ENCODE measurements at regions not wholly inside any gene's neighbourhood (a gene's known extent, or its start where the extent isn't known, plus 50 kb on each side); places are given as distances from the start of the nearest gene placed in this dataset.

- Mint-ChIP-seq H3K4me1 (ENCODE audit: low read depth) (no peaks in the 10 kb centered on the region), H3K9me3 (ENCODE audit: low read depth) (peaks cover 17% of the 10 kb centered on the region)
These were observed 72.8 kb upstream of the KCNJ15 start for GRCh38 chr21:38183961-38184360.

DNA sequence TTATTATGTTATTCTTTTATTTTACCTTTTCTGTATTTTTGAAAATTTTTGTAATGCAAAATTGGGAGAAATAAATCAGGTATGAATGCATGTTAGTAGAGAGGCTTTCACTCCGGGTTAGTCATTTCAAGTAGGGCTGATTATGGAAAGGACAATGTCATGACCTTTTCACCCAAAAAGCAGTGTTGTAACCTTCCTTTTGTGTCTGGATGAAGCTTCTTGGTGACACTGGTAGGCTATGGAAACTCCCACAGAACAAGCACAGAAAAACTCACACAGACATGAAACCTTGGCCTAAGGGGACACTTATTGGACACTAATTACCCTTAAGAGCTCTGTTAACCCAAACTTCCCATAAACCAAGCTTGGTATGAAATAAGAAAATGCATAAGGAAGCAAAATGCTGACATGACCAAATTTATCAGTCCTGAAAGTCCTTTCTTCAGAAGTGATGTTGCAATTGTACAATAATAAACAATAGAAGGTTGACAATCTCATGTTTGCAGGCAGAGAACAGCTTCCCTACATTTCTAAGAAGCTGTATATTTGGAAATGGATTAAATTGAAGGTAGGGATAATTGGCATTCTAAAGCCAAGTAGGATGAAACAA, 70.0 kb upstream of the KCNJ15 start:
- Mint-ChIP-seq H3K27me3 (peaks cover 4% of the 10 kb centered on the region), H3K4me1 (ENCODE audit: low read depth) (no peaks in the 10 kb centered on the region)

More at GRCh38 chr21:38183961-38184360, 72.8 kb upstream of the KCNJ15 start:
- no peaks in the 10 kb centered on the region for H3K36me3 Mint-ChIP-seq (ENCODE audit: insufficient read depth)
- TF ChIP-seq, protein P1, sequence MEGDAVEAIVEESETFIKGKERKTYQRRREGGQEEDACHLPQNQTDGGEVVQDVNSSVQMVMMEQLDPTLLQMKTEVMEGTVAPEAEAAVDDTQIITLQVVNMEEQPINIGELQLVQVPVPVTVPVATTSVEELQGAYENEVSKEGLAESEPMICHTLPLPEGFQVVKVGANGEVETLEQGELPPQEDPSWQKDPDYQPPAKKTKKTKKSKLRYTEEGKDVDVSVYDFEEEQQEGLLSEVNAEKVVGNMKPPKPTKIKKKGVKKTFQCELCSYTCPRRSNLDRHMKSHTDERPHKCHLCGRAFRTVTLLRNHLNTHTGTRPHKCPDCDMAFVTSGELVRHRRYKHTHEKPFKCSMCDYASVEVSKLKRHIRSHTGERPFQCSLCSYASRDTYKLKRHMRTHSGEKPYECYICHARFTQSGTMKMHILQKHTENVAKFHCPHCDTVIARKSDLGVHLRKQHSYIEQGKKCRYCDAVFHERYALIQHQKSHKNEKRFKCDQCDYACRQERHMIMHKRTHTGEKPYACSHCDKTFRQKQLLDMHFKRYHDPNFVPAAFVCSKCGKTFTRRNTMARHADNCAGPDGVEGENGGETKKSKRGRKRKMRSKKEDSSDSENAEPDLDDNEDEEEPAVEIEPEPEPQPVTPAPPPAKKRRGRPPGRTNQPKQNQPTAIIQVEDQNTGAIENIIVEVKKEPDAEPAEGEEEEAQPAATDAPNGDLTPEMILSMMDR (IDR thresholded peaks at IDR 0.05; ENCODE audit: unreplicated experiment), result no peak
- H3K27me3 Mint-ChIP-seq, result peaks cover 10% of the 10 kb centered on the region
- no peak for DNase-seq (ENCODE audit: low spot score, unreplicated experiment)
- H3K4me3 Mint-ChIP-seq (ENCODE audit: low read depth), result no peak overlapping the region
- no peak overlapping the region for H3K27ac Mint-ChIP-seq

GRCh38 chr21:38188037-38188436, 68.8 kb upstream of the KCNJ15 start:
- H3K36me3 Mint-ChIP-seq (ENCODE audit: insufficient read depth), result no peaks in the 10 kb centered on the region
- H3K27ac Mint-ChIP-seq, result no peak overlapping the region
- H3K4me3 Mint-ChIP-seq (ENCODE audit: low read depth), result no peak overlapping the region
- H3K27me3 Mint-ChIP-seq, result no peaks in the 10 kb centered on the region
- DNase-seq (ENCODE audit: low spot score, unreplicated experiment), result no peak
- TF ChIP-seq, protein P1 (IDR thresholded peaks at IDR 0.05; ENCODE audit: unreplicated experiment), result no peak
- H3K9me3 Mint-ChIP-seq (ENCODE audit: low read depth), result peaks cover 15% of the 10 kb centered on the region
- no peaks in the 10 kb centered on the region for H3K4me1 Mint-ChIP-seq (ENCODE audit: low read depth)

More for the DNA sequence above, 70.0 kb upstream of the KCNJ15 start:
- peaks cover 15% of the 10 kb centered on the region for H3K9me3 Mint-ChIP-seq (ENCODE audit: low read depth)
- DNase-seq (ENCODE audit: low spot score, unreplicated experiment), result no peak
- TF ChIP-seq, protein P1 (IDR thresholded peaks at IDR 0.05; ENCODE audit: unreplicated experiment), result no peak
- H3K4me3 Mint-ChIP-seq (ENCODE audit: low read depth), result no peak overlapping the region
- H3K36me3 Mint-ChIP-seq (ENCODE audit: insufficient read depth), result no peaks in the 10 kb centered on the region
- no peak overlapping the region for H3K27ac Mint-ChIP-seq

DNA sequence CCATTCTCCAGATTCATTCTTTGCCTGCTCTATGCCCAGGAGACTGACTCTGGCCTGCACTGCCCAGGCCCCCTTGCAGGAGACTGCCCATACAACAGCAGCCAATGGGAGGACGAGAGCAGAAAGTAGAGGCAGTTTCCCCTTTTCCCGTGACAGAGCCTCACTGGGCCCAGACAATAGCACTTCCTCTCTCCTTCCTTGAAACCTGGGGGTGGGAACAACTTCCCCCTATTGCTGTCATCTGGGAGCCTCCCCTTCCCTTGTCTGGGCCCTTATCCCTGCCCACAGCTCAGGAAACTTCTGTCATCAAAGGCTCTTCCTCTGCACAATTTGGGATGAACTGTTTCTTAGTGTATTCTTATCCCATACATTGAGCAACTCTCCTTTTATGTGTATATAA, 60.8 kb upstream of the KCNJ15 start:
- no peaks in the 10 kb centered on the region for H3K4me1 Mint-ChIP-seq (ENCODE audit: low read depth)
- peaks cover 28% of the 10 kb centered on the region for H3K9me3 Mint-ChIP-seq (ENCODE audit: low read depth)
- no peaks in the 10 kb centered on the region for H3K36me3 Mint-ChIP-seq (ENCODE audit: insufficient read depth)
- DNase-seq (ENCODE audit: low spot score, unreplicated experiment), result no peak
- H3K27me3 Mint-ChIP-seq, result no peaks in the 10 kb centered on the region
- TF ChIP-seq, protein P1 (IDR thresholded peaks at IDR 0.05; ENCODE audit: unreplicated experiment), result no peak
- H3K27ac Mint-ChIP-seq, result no peak overlapping the region
- no peak overlapping the region for H3K4me3 Mint-ChIP-seq (ENCODE audit: low read depth)

DNA sequence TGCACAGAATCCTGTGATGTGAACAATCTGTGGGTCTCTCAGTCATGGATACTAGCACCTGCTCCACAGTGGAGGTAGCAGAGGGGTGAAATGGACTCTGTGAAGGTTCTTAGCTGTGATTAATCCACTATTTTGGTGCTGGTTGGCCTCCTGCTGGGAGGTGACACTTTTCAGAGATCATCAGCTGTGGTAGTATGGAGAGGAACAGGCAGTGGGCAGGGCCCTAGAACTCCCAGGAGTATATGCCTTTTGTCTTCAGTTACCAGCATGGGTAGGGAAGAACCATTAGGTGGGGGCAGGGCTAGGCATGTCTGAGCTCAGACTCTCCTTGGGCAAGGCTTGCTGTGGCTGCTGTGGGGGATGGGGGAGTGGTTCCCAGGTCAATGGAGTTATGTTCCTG, 54.0 kb upstream of the KCNJ15 start:
- TF ChIP-seq, protein P1 (IDR thresholded peaks at IDR 0.05; ENCODE audit: unreplicated experiment), result no peak
- no peaks in the 10 kb centered on the region for H3K36me3 Mint-ChIP-seq (ENCODE audit: insufficient read depth)
- no peak overlapping the region for H3K4me3 Mint-ChIP-seq (ENCODE audit: low read depth)
- H3K27ac Mint-ChIP-seq, result no peak overlapping the region
- peaks cover 5% of the 10 kb centered on the region for H3K9me3 Mint-ChIP-seq (ENCODE audit: low read depth)
- H3K27me3 Mint-ChIP-seq, result peaks cover 7% of the 10 kb centered on the region
- DNase-seq (ENCODE audit: low spot score, unreplicated experiment), result no peak
- no peaks in the 10 kb centered on the region for H3K4me1 Mint-ChIP-seq (ENCODE audit: low read depth)
